ENCODE measurements at regions not wholly inside any gene's neighbourhood (a gene's known extent, or its start where the extent isn't known, plus 50 kb on each side); places are given as distances from the start of the nearest gene placed in this dataset.

GRCh38 chr17:71127416-71127815 lies 958.1 kb downstream of the KCNJ2 start:
- Histone ChIP-seq H3K27ac (no peak overlapping the region), H3K4me3 (no peak overlapping the region), H3K9me3 (ENCODE audit: low read depth, low read length) (no peaks in the 10 kb centered on the region), H3K36me3 (ENCODE audit: insufficient read depth, low read length) (no peaks in the 10 kb centered on the region), H3K9ac (ENCODE audit: insufficient read length) (no peak overlapping the region)
- TF ChIP-seq EZH2 (IDR thresholded peaks at IDR 0.05) (no peak), POLR2AphosphoS5 (IDR thresholded peaks at IDR 0.05; ENCODE audit: borderline replicate concordance, low read depth, low read length) (no peak), FOXP2 (optimal IDR thresholded peaks at IDR 0.05; ENCODE audit: control extremely low read depth, extremely low read length, insufficient read depth) (no peak)
- DNase-seq (ENCODE audit: low read depth, low spot score): no peak

GRCh38 chr17:71142333-71142732 lies 973.0 kb downstream of the KCNJ2 start:
- no peak overlapping the region for H3K27ac ChIP-seq
- no peak for DNase-seq (ENCODE audit: low read depth, low spot score)
- no peaks in the 10 kb centered on the region for H3K9me3 ChIP-seq (ENCODE audit: low read depth, low read length)
- no peaks in the 10 kb centered on the region for H3K36me3 ChIP-seq (ENCODE audit: insufficient read depth, low read length)
- no peak overlapping the region for H3K9ac ChIP-seq (ENCODE audit: insufficient read length)
- H3K4me3 ChIP-seq: no peak overlapping the region
- TF ChIP-seq EZH2 (IDR thresholded peaks at IDR 0.05): no peak
- no peak for TF ChIP-seq POLR2AphosphoS5 (IDR thresholded peaks at IDR 0.05; ENCODE audit: borderline replicate concordance, low read depth, low read length)
- no peak for TF ChIP-seq FOXP2 (optimal IDR thresholded peaks at IDR 0.05; ENCODE audit: control extremely low read depth, extremely low read length, insufficient read depth)

GRCh38 chr17:71145486-71145885 lies 975.3 kb upstream of the SOX9 start:
- no peak for DNase-seq (ENCODE audit: low read depth, low spot score)
- Histone ChIP-seq H3K9ac (ENCODE audit: insufficient read length) (no peak overlapping the region), H3K9me3 (ENCODE audit: low read depth, low read length) (no peaks in the 10 kb centered on the region), H3K36me3 (ENCODE audit: insufficient read depth, low read length) (no peaks in the 10 kb centered on the region), H3K27ac (no peak overlapping the region), H3K4me3 (no peak overlapping the region)
- no peak for TF ChIP-seq FOXP2 (optimal IDR thresholded peaks at IDR 0.05; ENCODE audit: control extremely low read depth, extremely low read length, insufficient read depth)
- TF ChIP-seq EZH2 (IDR thresholded peaks at IDR 0.05): no peak

- Histone ChIP-seq H3K36me3 (ENCODE audit: insufficient read depth, low read length) (no peaks in the 10 kb centered on the region), H3K9ac (ENCODE audit: insufficient read length) (no peak overlapping the region), H3K27ac (no peak overlapping the region), H3K4me3 (no peak overlapping the region), H3K9me3 (ENCODE audit: low read depth, low read length) (no peaks in the 10 kb centered on the region)
- DNase-seq (ENCODE audit: low read depth, low spot score): no peak
- TF ChIP-seq FOXP2 (optimal IDR thresholded peaks at IDR 0.05; ENCODE audit: control extremely low read depth, extremely low read length, insufficient read depth): no peak
Measured at GRCh38 chr17:71147906-71148305, 972.9 kb upstream of the SOX9 start.

- Histone ChIP-seq H3K4me3 (no peak overlapping the region), H3K9ac (ENCODE audit: insufficient read length) (no peak overlapping the region), H3K36me3 (ENCODE audit: insufficient read depth, low read length) (no peaks in the 10 kb centered on the region), H3K9me3 (ENCODE audit: low read depth, low read length) (no peaks in the 10 kb centered on the region), H3K27ac (no peak overlapping the region)
- DNase-seq (ENCODE audit: low read depth, low spot score): no peak
- TF ChIP-seq POLR2AphosphoS5 (IDR thresholded peaks at IDR 0.05; ENCODE audit: borderline replicate concordance, low read depth, low read length) (no peak), FOXP2 (optimal IDR thresholded peaks at IDR 0.05; ENCODE audit: control extremely low read depth, extremely low read length, insufficient read depth) (no peak), EZH2 (IDR thresholded peaks at IDR 0.05) (no peak)
Measured at GRCh38 chr17:71149607-71150006, 971.2 kb upstream of the SOX9 start.

- Histone ChIP-seq H3K4me3 (no peak overlapping the region), H3K9me3 (ENCODE audit: low read depth, low read length) (no peaks in the 10 kb centered on the region), H3K36me3 (ENCODE audit: insufficient read depth, low read length) (no peaks in the 10 kb centered on the region), H3K27ac (no peak overlapping the region), H3K9ac (ENCODE audit: insufficient read length) (no peak overlapping the region)
- TF ChIP-seq FOXP2 (optimal IDR thresholded peaks at IDR 0.05; ENCODE audit: control extremely low read depth, extremely low read length, insufficient read depth) (no peak), POLR2AphosphoS5 (IDR thresholded peaks at IDR 0.05; ENCODE audit: borderline replicate concordance, low read depth, low read length) (no peak), EZH2 (IDR thresholded peaks at IDR 0.05) (no peak)
- no peak for DNase-seq (ENCODE audit: low read depth, low spot score)
Measured at GRCh38 chr17:71157297-71157696, 963.5 kb upstream of the SOX9 start.

GRCh38 chr17:71158437-71158836 lies 962.4 kb upstream of the SOX9 start:
- no peaks in the 10 kb centered on the region for H3K9me3 ChIP-seq (ENCODE audit: low read depth, low read length)
- H3K4me3 ChIP-seq: no peak overlapping the region
- no peak overlapping the region for H3K27ac ChIP-seq
- H3K36me3 ChIP-seq (ENCODE audit: insufficient read depth, low read length): no peaks in the 10 kb centered on the region
- TF ChIP-seq FOXP2 (optimal IDR thresholded peaks at IDR 0.05; ENCODE audit: control extremely low read depth, extremely low read length, insufficient read depth): no peak
- TF ChIP-seq POLR2AphosphoS5 (IDR thresholded peaks at IDR 0.05; ENCODE audit: borderline replicate concordance, low read depth, low read length): no peak
- no peak for TF ChIP-seq EZH2 (IDR thresholded peaks at IDR 0.05)
- no peak for DNase-seq (ENCODE audit: low read depth, low spot score)
- H3K9ac ChIP-seq (ENCODE audit: insufficient read length): no peak overlapping the region

GRCh38 chr17:71163121-71163812 lies 957.6 kb upstream of the SOX9 start:
- Histone ChIP-seq H3K27ac (no peak overlapping the region), H3K9ac (ENCODE audit: insufficient read length) (no peak overlapping the region), H3K4me3 (no peak overlapping the region), H3K9me3 (ENCODE audit: low read depth, low read length) (no peaks in the 10 kb centered on the region), H3K36me3 (ENCODE audit: insufficient read depth, low read length) (no peaks in the 10 kb centered on the region)
- DNase-seq (ENCODE audit: low read depth, low spot score): no peak
- TF ChIP-seq FOXP2 (optimal IDR thresholded peaks at IDR 0.05; ENCODE audit: control extremely low read depth, extremely low read length, insufficient read depth) (no peak), POLR2AphosphoS5 (IDR thresholded peaks at IDR 0.05; ENCODE audit: borderline replicate concordance, low read depth, low read length) (no peak), EZH2 (IDR thresholded peaks at IDR 0.05) (no peak)

GRCh38 chr17:71163813-71164122 lies 957.1 kb upstream of the SOX9 start:
- TF ChIP-seq FOXP2 (optimal IDR thresholded peaks at IDR 0.05; ENCODE audit: control extremely low read depth, extremely low read length, insufficient read depth) (no peak), EZH2 (IDR thresholded peaks at IDR 0.05) (no peak), POLR2AphosphoS5 (IDR thresholded peaks at IDR 0.05; ENCODE audit: borderline replicate concordance, low read depth, low read length) (no peak)
- Histone ChIP-seq H3K9ac (ENCODE audit: insufficient read length) (no peak overlapping the region), H3K36me3 (ENCODE audit: insufficient read depth, low read length) (no peaks in the 10 kb centered on the region), H3K27ac (no peak overlapping the region), H3K9me3 (ENCODE audit: low read depth, low read length) (no peaks in the 10 kb centered on the region), H3K4me3 (no peak overlapping the region)
- no peak for DNase-seq (ENCODE audit: low read depth, low spot score)
